H9 (cell line): ENCODE measurements at regions not wholly inside any gene's neighbourhood (a gene's known extent, or its start where the extent isn't known, plus 50 kb on each side); places are given as distances from the start of the nearest gene placed in this dataset.

Source experiments
- DNase-seq: peaks from one replicate; pipeline ENCODE4 v3.0.0-alpha.2; 2017
- H2AFZ ChIP-seq: one replicate; pipeline ENCODE4 v1.6.1; 2013; ENCODE audit warnings: mild to moderate bottlenecking, low read length, control low read depth, moderate library complexity
- H2AK5ac ChIP-seq: 2 replicates; pipeline ENCODE4 v1.6.1; 2013; ENCODE audit warnings: low read length, control low read depth, mixed read lengths; ENCODE audit not compliant: insufficient read length
- H2BK120ac ChIP-seq: one replicate; pipeline ENCODE4 v1.6.1; 2013; ENCODE audit warnings: low read depth, mild to moderate bottlenecking, low read length, control low read depth, inconsistent platforms; ENCODE audit not compliant: poor library complexity, severe bottlenecking
- H2BK12ac ChIP-seq: 2 replicates; pipeline ENCODE4 v1.6.1; 2013; ENCODE audit warnings: low read length, control low read depth, mixed read lengths, low read depth; ENCODE audit not compliant: insufficient read length
- H2BK15ac ChIP-seq: 2 replicates; pipeline ENCODE4 v1.6.1; 2013; ENCODE audit warnings: low read depth, low read length, control low read depth
- H2BK20ac ChIP-seq: one replicate; pipeline ENCODE4 v1.6.1; 2013; ENCODE audit warnings: low read depth, mild to moderate bottlenecking, low read length, control low read depth, inconsistent platforms; ENCODE audit not compliant: poor library complexity, severe bottlenecking
- H2BK5ac ChIP-seq: 2 replicates; pipeline ENCODE4 v1.6.1; 2013; ENCODE audit warnings: low read length, control low read depth, mixed read lengths; ENCODE audit not compliant: insufficient read length
- H3K14ac ChIP-seq: 2 replicates; pipeline ENCODE4 v1.6.1; 2013; ENCODE audit warnings: low read length, control low read depth; ENCODE audit not compliant: insufficient read depth
- H3K18ac ChIP-seq: 2 replicates; pipeline ENCODE4 v1.6.1; 2013; ENCODE audit warnings: low read depth, mild to moderate bottlenecking, mixed read lengths, low read length, control low read depth; ENCODE audit not compliant: insufficient read length
- H3K23ac ChIP-seq: 2 replicates; pipeline ENCODE4 v1.6.1; 2013; ENCODE audit warnings: low read length, control low read depth, mixed read lengths, low read depth; ENCODE audit not compliant: insufficient read length
- H3K23me2 ChIP-seq: 2 replicates; pipeline ENCODE4 v1.6.1; 2013; ENCODE audit warnings: low read depth, mild to moderate bottlenecking, mixed read lengths, low read length, control low read depth; ENCODE audit not compliant: insufficient read length, poor library complexity, severe bottlenecking
- H3K27ac ChIP-seq: 2 replicates; pipeline ENCODE4 v1.5.1; 2013; ENCODE audit warnings: low read length, control low read depth, mixed read lengths, low read depth; ENCODE audit not compliant: insufficient read length
- H3K27me3 ChIP-seq: 2 replicates; pipeline ENCODE4 v1.6.1; 2013; ENCODE audit warnings: low read length, control low read depth, inconsistent platforms; ENCODE audit not compliant: insufficient read depth
- H3K4ac ChIP-seq: 2 replicates; pipeline ENCODE4 v1.6.1; 2013; ENCODE audit warnings: low read depth, mild to moderate bottlenecking, control low read depth, inconsistent platforms, low read length, moderate library complexity
- H3K4me1 ChIP-seq: 2 replicates; pipeline ENCODE4 v1.6.1; 2013; ENCODE audit warnings: low read length, control low read depth, inconsistent platforms; ENCODE audit not compliant: insufficient read depth
- H3K4me2 ChIP-seq: 2 replicates; pipeline ENCODE4 v1.6.1; 2013; ENCODE audit warnings: low read length, control low read depth, mixed read lengths; ENCODE audit not compliant: insufficient read length, insufficient read depth
- H3K56ac ChIP-seq: 2 replicates; pipeline ENCODE4 v1.6.1; 2013; ENCODE audit warnings: low read depth, mild to moderate bottlenecking, mixed read lengths, low read length, control low read depth; ENCODE audit not compliant: insufficient read length
- H3K79me1 ChIP-seq: 2 replicates; pipeline ENCODE4 v1.6.1; 2013; ENCODE audit warnings: low read depth, mild to moderate bottlenecking, moderate library complexity, low read length, control low read depth, inconsistent platforms; ENCODE audit not compliant: insufficient read depth, poor library complexity, severe bottlenecking
- H3K79me2 ChIP-seq: 2 replicates; pipeline ENCODE4 v1.6.1; 2013; ENCODE audit warnings: low read length, control low read depth, inconsistent platforms; ENCODE audit not compliant: insufficient read depth
- H3K9ac ChIP-seq: 2 replicates; pipeline ENCODE4 v1.6.1; 2013; ENCODE audit warnings: low read length, control low read depth, mixed read lengths; ENCODE audit not compliant: insufficient read length; ENCODE audit errors: extremely low read depth
- H3K9me3 ChIP-seq: one replicate; pipeline ENCODE4 v1.6.1; 2013; ENCODE audit warnings: low read depth, low read length, inconsistent platforms; ENCODE audit not compliant: control insufficient read depth
- H3T11ph ChIP-seq: one replicate; pipeline ENCODE4 v1.6.1; 2013; ENCODE audit warnings: mild to moderate bottlenecking, low read length, control low read depth, inconsistent platforms
- H4K20me1 ChIP-seq: one replicate; pipeline ENCODE4 v1.6.1; 2013; ENCODE audit not compliant: control insufficient read depth, insufficient read length, insufficient read depth
- H4K5ac ChIP-seq: 2 replicates; pipeline ENCODE4 v1.6.1; 2013; ENCODE audit warnings: low read depth, mild to moderate bottlenecking, mixed read lengths, low read length, control low read depth; ENCODE audit not compliant: insufficient read length
- H4K8ac ChIP-seq: replicated peaks from 2 replicates; pipeline ENCODE4 v1.6.1; 2013; ENCODE audit warnings: low read length, control low read depth, mixed read lengths, low read depth; ENCODE audit not compliant: insufficient read length
- H4K91ac ChIP-seq: 2 replicates; pipeline ENCODE4 v1.6.1; 2013; ENCODE audit warnings: low read depth, mild to moderate bottlenecking, moderate library complexity, mixed read lengths, low read length, control low read depth; ENCODE audit not compliant: insufficient read length
- H3K27ac Mint-ChIP-seq, 3 experiments: 2 replicates in 2 of 3; 3 replicates in 1 of 3; pipeline ENCODE4 v1.8.0; 2020 to 2021; ENCODE audit warnings: mixed read lengths in 3 of 3, mild to moderate bottlenecking in 1 of 3, moderate library complexity in 1 of 3
- H3K27me3 Mint-ChIP-seq: 2 replicates; pipeline ENCODE4 v1.8.0; 2021; ENCODE audit warnings: low read depth, mild to moderate bottlenecking, moderate library complexity, mixed read lengths
- H3K36me3 Mint-ChIP-seq, 3 experiments: 2 replicates in 2 of 3; 3 replicates in 1 of 3; pipeline ENCODE4 v1.8.0; 2020 to 2021; ENCODE audit warnings: low read depth in 3 of 3, mixed read lengths in 3 of 3; ENCODE audit not compliant: insufficient read depth in 1 of 3
- H3K4me1 Mint-ChIP-seq, 2 experiments: 2 replicates each; pipeline ENCODE4 v1.8.0; 2020; ENCODE audit warnings: mixed read lengths in 2 of 2
- H3K4me3 Mint-ChIP-seq, 2 experiments: 2 replicates in 1 of 2; 3 replicates in 1 of 2; pipeline ENCODE4 v1.8.0; 2020 to 2021; ENCODE audit warnings: mild to moderate bottlenecking in 2 of 2, mixed read lengths in 2 of 2, moderate library complexity in 1 of 2
- H3K9me3 Mint-ChIP-seq, 2 experiments: 2 replicates in 1 of 2; 3 replicates in 1 of 2; pipeline ENCODE4 v1.8.0; 2020; ENCODE audit warnings: mild to moderate bottlenecking in 2 of 2, mixed read lengths in 2 of 2, moderate library complexity in 1 of 2
- WGBS: extraction: QIAGEN DNeasy Blood & Tissue Kit; methylation state at CpG from one replicate; pipeline ENCODE4 v1.1.7; 2013; ENCODE audit warnings: missing lambda C conversion rate, low lambda C conversion rate, mixed read lengths; ENCODE audit not compliant: insufficient read length; ENCODE audit errors: extremely low coverage; 5-methylcytosine and 5-hydroxymethylcytosine counted together
- TF ChIP-seq, protein P1 (sequence below): fragments of 200-600 bp; sonication (generic); conservative IDR thresholded peaks from 3 replicates; pipeline ENCODE4 v1.8.0; 2021; ENCODE audit warnings: antibody characterized with exemption, mild to moderate bottlenecking

DNA sequence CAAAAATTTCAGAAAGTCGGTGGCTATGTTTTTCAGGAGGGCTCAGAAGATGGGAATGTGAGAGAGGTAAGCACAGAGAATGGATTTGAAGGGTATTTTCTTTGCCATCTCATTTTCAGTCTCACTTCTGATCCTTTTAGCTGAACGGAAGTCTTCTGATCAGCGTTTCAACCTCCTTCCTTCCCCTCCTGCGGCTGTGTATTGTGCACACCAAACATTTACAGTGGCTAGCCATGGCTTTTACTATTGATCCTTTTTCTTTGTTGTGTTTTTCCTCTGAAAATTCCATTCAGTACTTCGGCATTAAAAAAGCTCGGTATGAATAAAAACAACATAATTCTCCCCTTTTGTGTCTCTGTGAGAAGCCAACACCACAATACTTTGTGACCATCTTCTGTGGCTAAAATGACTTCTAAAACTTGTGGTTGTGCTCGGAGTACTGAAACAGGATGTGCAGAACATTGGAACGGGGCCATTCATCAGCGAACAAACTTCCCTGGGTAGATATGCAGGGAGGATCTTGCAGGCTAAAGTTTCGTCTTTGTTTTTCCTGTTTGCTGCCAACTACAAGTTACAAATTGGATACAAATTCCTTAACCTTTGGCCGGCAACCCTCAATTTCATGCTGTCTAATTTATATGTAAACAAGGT lies 260.8 kb upstream of the FAM98A start:
- Histone ChIP-seq H4K20me1 (no peaks in the 10 kb centered on the region), H3K4me1 (peaks cover 2% of the 10 kb centered on the region; the same call in 1 of the 2 replicates), H3K9me3 (peaks cover 5% of the 10 kb centered on the region), H4K8ac (no peak overlapping the region), H3K4ac (no peak overlapping the region), H3K79me2 (no peaks in the 10 kb centered on the region), H4K91ac (no peak overlapping the region), H3K23me2 (no peaks in the 10 kb centered on the region), H3K27ac (no peak overlapping the region), H4K5ac (no peak overlapping the region), H2BK15ac (no peak overlapping the region), H2BK12ac (no peak overlapping the region), H3K18ac (no peak overlapping the region), H2AFZ (peak overlapping the region; percentile 32), H3K27me3 (no peaks in the 10 kb centered on the region), H3K4me2 (no peak overlapping the region), H3K14ac (no peak overlapping the region), H3K79me1 (no peaks in the 10 kb centered on the region), H3K23ac (no peak overlapping the region), H3K56ac (no peak overlapping the region), H2BK120ac (no peak overlapping the region), H2AK5ac (no peak overlapping the region), H2BK20ac (no peak overlapping the region), H3T11ph (no peak overlapping the region), H2BK5ac (no peak overlapping the region), H3K9ac (no peak overlapping the region)
- H3K27me3 Mint-ChIP-seq = no peaks in the 10 kb centered on the region
- no CpG with 5 or more reads among the region's 11 CpGs for WGBS
- no peak for DNase-seq
- TF ChIP-seq, protein P1, sequence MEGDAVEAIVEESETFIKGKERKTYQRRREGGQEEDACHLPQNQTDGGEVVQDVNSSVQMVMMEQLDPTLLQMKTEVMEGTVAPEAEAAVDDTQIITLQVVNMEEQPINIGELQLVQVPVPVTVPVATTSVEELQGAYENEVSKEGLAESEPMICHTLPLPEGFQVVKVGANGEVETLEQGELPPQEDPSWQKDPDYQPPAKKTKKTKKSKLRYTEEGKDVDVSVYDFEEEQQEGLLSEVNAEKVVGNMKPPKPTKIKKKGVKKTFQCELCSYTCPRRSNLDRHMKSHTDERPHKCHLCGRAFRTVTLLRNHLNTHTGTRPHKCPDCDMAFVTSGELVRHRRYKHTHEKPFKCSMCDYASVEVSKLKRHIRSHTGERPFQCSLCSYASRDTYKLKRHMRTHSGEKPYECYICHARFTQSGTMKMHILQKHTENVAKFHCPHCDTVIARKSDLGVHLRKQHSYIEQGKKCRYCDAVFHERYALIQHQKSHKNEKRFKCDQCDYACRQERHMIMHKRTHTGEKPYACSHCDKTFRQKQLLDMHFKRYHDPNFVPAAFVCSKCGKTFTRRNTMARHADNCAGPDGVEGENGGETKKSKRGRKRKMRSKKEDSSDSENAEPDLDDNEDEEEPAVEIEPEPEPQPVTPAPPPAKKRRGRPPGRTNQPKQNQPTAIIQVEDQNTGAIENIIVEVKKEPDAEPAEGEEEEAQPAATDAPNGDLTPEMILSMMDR = no peak
- H3K9me3 Mint-ChIP-seq = peaks cover 11 to 25% of the 10 kb centered on the region in 2 experiments
- peaks cover 10 to 11% of the 10 kb centered on the region in 2 experiments for H3K4me1 Mint-ChIP-seq
- H3K36me3 Mint-ChIP-seq = peaks cover 0 to 13% (median 3%) of the 10 kb centered on the region in 3 experiments; a peak in 6 of 7 replicates
- H3K27ac Mint-ChIP-seq = peak overlapping the region in 2 of 3 experiments; percentile 7 to 26; a peak in 2 of 7 replicates
- no peak overlapping the region for H3K4me3 Mint-ChIP-seq
